B cell (primary cell): ENCODE measurements at regions not wholly inside any gene's neighbourhood (a gene's known extent, or its start where the extent isn't known, plus 50 kb on each side); places are given as distances from the start of the nearest gene placed in this dataset.

ENCODE experiments used
- ATAC-seq: fragments of 200-7000 bp; cut with Tn5 transposase; one replicate; pipeline ENCODE4 v1.10.0; 2021; ENCODE audit warnings: low read depth, mild to moderate bottlenecking, moderate number of reproducible peaks, moderate library complexity
- CTCF ChIA-PET: fragments of 350-600 bp; sonication (Branson Sonifier 250); formaldehyde crosslinking; loops from one replicate; lab custom pipeline; 2021; ENCODE audit warnings: antibody characterized with exemption, inconsistent platforms; lab: Charles Lee
- POLR2A ChIA-PET: fragments of 350-600 bp; sonication (Branson Sonifier 250); formaldehyde crosslinking; loops from one replicate; lab custom pipeline; 2021; ENCODE audit warnings: antibody characterized with exemption; lab: Charles Lee
- DNase-seq: peaks from one replicate; pipeline ENCODE4 v3.0.0; 2013
- H2AFZ ChIP-seq: 2 replicates; pipeline ENCODE4 v1.6.1; 2012; ENCODE audit warnings: mild to moderate bottlenecking, low read depth, low read length; ENCODE audit not compliant: insufficient read depth, poor library complexity, severe bottlenecking
- H3K27ac ChIP-seq, 2 donors: 1 replicate in 1 of 2; 2 replicates in 1 of 2; pipeline ENCODE4 v1.5.1; 2012 to 2013; ENCODE audit warnings: low read length in 2 of 2, mild to moderate bottlenecking in 2 of 2, moderate library complexity in 1 of 2
- H3K27me3 ChIP-seq, 4 experiments: fragments of 200-600 bp in 1 of 4; sonication (generic) in 1 of 4; replicated peaks in 1 of 4; 1 replicate in 2 of 4; 2 replicates in 2 of 4; pipeline versions ENCODE4 v1.6.1 to v1.7.0; 2013 to 2016; ENCODE audit warnings: low read length in 3 of 4, mild to moderate bottlenecking in 2 of 4, mixed read lengths in 1 of 4, moderate library complexity in 1 of 4; ENCODE audit not compliant: insufficient read depth in 4 of 4, control insufficient read depth in 3 of 4; ENCODE audit errors: control extremely low read depth in 1 of 4
- H3K36me3 ChIP-seq, 2 experiments: replicated peaks in 1 of 2; 1 replicate in 1 of 2; 2 replicates in 1 of 2; pipeline versions ENCODE4 v1.6.1 to v1.7.1; 2013; ENCODE audit warnings: low read length in 1 of 2; ENCODE audit not compliant: insufficient read depth in 2 of 2, control insufficient read depth in 1 of 2; ENCODE audit errors: control extremely low read depth in 1 of 2, extremely low read depth in 1 of 2
- H3K4me1 ChIP-seq, 2 donors: fragments of 200-600 bp in 1 of 2; sonication (generic) in 1 of 2; 1 replicate in 1 of 2; 2 replicates in 1 of 2; pipeline versions ENCODE4 v1.5.1 to v1.6.1; 2013 to 2017; ENCODE audit warnings: low read length in 2 of 2; ENCODE audit not compliant: control insufficient read depth in 2 of 2, insufficient read depth in 2 of 2
- H3K4me2 ChIP-seq: replicated peaks from 2 replicates; pipeline ENCODE3; 2012; ENCODE audit warnings: mild to moderate bottlenecking, low read depth, low read length; ENCODE audit not compliant: poor library complexity, severe bottlenecking
- H3K4me3 ChIP-seq, 5 experiments: fragments of 200-600 bp in 1 of 5; sonication (generic) in 1 of 5; 1 replicate in 3 of 5; 2 replicates in 2 of 5; pipeline versions ENCODE4 v1.5.1 to v1.7.0; 2011 to 2016; ENCODE audit warnings: low read length in 4 of 5, mild to moderate bottlenecking in 4 of 5, low read depth in 2 of 5, control low read depth in 1 of 5, moderate library complexity in 1 of 5; ENCODE audit not compliant: insufficient read depth in 1 of 5; ENCODE audit errors: control extremely low read depth in 1 of 5, extremely low read depth in 1 of 5
- H3K79me2 ChIP-seq: fragments of 200-600 bp; sonication (generic); one replicate; pipeline ENCODE4 v1.6.0; 2016; ENCODE audit warnings: low read length; ENCODE audit not compliant: control insufficient read depth, insufficient read depth
- H3K9ac ChIP-seq: fragments of 200-600 bp; sonication (generic); 2 replicates; pipeline ENCODE4 v1.6.1; 2017; ENCODE audit warnings: mild to moderate bottlenecking, low read length, moderate library complexity
- H3K9me3 ChIP-seq, 3 donors: one replicate each; pipeline versions ENCODE4 v1.6.1 to v1.7.1; 2013; ENCODE audit warnings: low read length in 2 of 3; ENCODE audit not compliant: control insufficient read depth in 2 of 3, insufficient read depth in 1 of 3; ENCODE audit errors: control extremely low read depth in 1 of 3
- H4K20me1 ChIP-seq: 2 replicates; pipeline ENCODE4 v1.6.0; 2012; ENCODE audit warnings: mild to moderate bottlenecking, low read length; ENCODE audit not compliant: insufficient read depth, control insufficient read depth, poor library complexity, severe bottlenecking
- H3K27ac Mint-ChIP-seq: one replicate; pipeline ENCODE4 v1.8.0; 2021; ENCODE audit warnings: mixed read lengths
- H3K27me3 Mint-ChIP-seq: one replicate; pipeline ENCODE4 v1.8.0; 2021; ENCODE audit warnings: mixed read lengths
- H3K4me1 Mint-ChIP-seq: one replicate; pipeline ENCODE4 v1.8.0; 2021; ENCODE audit warnings: mixed read lengths
- H3K4me3 Mint-ChIP-seq: one replicate; pipeline ENCODE4 v1.8.0; 2021; ENCODE audit warnings: mixed read lengths
- H3K9me3 Mint-ChIP-seq: one replicate; pipeline ENCODE4 v1.8.0; 2022; ENCODE audit warnings: mixed read lengths; ENCODE audit not compliant: insufficient read depth
- CTCF ChIP-seq: fragments of 200-600 bp; IDR thresholded peaks from one replicate; pipeline ENCODE4 v1.8.0; 2022; ENCODE audit warnings: antibody characterized with exemption, mild to moderate bottlenecking
- EZH2 ChIP-seq: IDR thresholded peaks from 2 replicates; pipeline ENCODE4 v1.6.1; 2012; ENCODE audit warnings: borderline replicate concordance, low read depth, mild to moderate bottlenecking, moderate library complexity, low read length; ENCODE audit not compliant: insufficient read depth, poor library complexity, severe bottlenecking
- WGBS: methylation state at CpG from one replicate; pipeline ENCODE4 v1.1.5; 2013; ENCODE audit warnings: missing lambda C conversion rate; ENCODE audit not compliant: insufficient coverage; 5-methylcytosine and 5-hydroxymethylcytosine counted together
- intact Hi-C: fragments of 100-400 bp; cut with micrococcal nuclease; formaldehyde crosslinking; loops from one replicate; pipeline ENCODE4 v1.10.0; 2022

GRCh38 chr13:107712145-107712860 lies 503.0 kb downstream of the LIG4 start:
- ChIA-PET POLR2A (no interaction called here), CTCF (no interaction called here)
- Histone ChIP-seq H3K4me3 (no peak overlapping the region), H3K9me3 (peaks cover 0 to 6% (median 0%) of the 10 kb centered on the region in 3 donors), H3K4me2 (no peak overlapping the region), H3K4me1 (no peaks in the 10 kb centered on the region), H2AFZ (no peak overlapping the region), H3K79me2 (no peaks in the 10 kb centered on the region), H3K27ac (no peak overlapping the region), H4K20me1 (no peaks in the 10 kb centered on the region), H3K36me3 (no peaks in the 10 kb centered on the region), H3K27me3 (no peaks in the 10 kb centered on the region), H3K9ac (no peak overlapping the region)
- DNase-seq (no peak), ATAC-seq (no peak)
- peaks cover 5% of the 10 kb centered on the region for H3K9me3 Mint-ChIP-seq
- WGBS = 58% methylated on average over 4 of the region's 9 CpGs
- no peak overlapping the region for H3K4me3 Mint-ChIP-seq
- no peaks in the 10 kb centered on the region for H3K27me3 Mint-ChIP-seq
- no peak for TF ChIP-seq CTCF
- no peak for TF ChIP-seq EZH2
- H3K27ac Mint-ChIP-seq = no peak overlapping the region
- intact Hi-C loops = no loop called here
- no peaks in the 10 kb centered on the region for H3K4me1 Mint-ChIP-seq

GRCh38 chr13:107690181-107690580 lies 525.2 kb downstream of the LIG4 start:
- H3K27ac Mint-ChIP-seq = no peak overlapping the region
- Histone ChIP-seq H3K36me3 (no peaks in the 10 kb centered on the region), H3K79me2 (no peaks in the 10 kb centered on the region), H3K9me3 (peaks cover 0 to 3% (median 0%) of the 10 kb centered on the region in 3 donors), H3K27me3 (no peaks in the 10 kb centered on the region), H4K20me1 (no peaks in the 10 kb centered on the region), H3K27ac (no peak overlapping the region), H3K4me3 (no peak overlapping the region), H3K4me2 (no peak overlapping the region), H3K4me1 (no peaks in the 10 kb centered on the region), H3K9ac (no peak overlapping the region), H2AFZ (no peak overlapping the region)
- POLR2A ChIA-PET = no interaction called here
- H3K4me3 Mint-ChIP-seq = no peak overlapping the region
- TF ChIP-seq CTCF (no peak), EZH2 (no peak)
- H3K27me3 Mint-ChIP-seq = no peaks in the 10 kb centered on the region
- no peak for DNase-seq
- no peak for ATAC-seq
- intact Hi-C loops = no loop called here
- CTCF ChIA-PET = no interaction called here
- H3K9me3 Mint-ChIP-seq = peaks cover 5% of the 10 kb centered on the region
- WGBS = 40% methylated on average over 1 of the region's 2 CpGs
- H3K4me1 Mint-ChIP-seq = no peaks in the 10 kb centered on the region
